Keratinocyte (primary cell): ENCODE measurements at regions not wholly inside any gene's neighbourhood (a gene's known extent, or its start where the extent isn't known, plus 50 kb on each side); places are given as distances from the start of the nearest gene placed in this dataset.
"Not testable (repeated sequence)": the region's sequence is repeated elsewhere in the genome, so short reads cannot be mapped to it uniquely, and the experiment has no call there.

Source experiments
- CTCF ChIP-seq, 3 experiments: IDR thresholded peaks in 1 of 3; conservative IDR thresholded peaks in 1 of 3; optimal IDR thresholded peaks in 1 of 3; 2 replicates in 2 of 3; 3 replicates in 1 of 3; pipeline versions ENCODE3 to v1.5.1; 2011; ENCODE audit warnings: low read length in 3 of 3, mild to moderate bottlenecking in 3 of 3, moderate library complexity in 2 of 3, control low read depth in 1 of 3, inconsistent platforms in 1 of 3; ENCODE audit not compliant: insufficient read depth in 2 of 3; ENCODE audit errors: extremely low read depth in 1 of 3
- EZH2 ChIP-seq: IDR thresholded peaks from one replicate; pipeline ENCODE4 v1.6.1; 2012; ENCODE audit warnings: inconsistent platforms, mild to moderate bottlenecking, low read length, moderate library complexity

DNA sequence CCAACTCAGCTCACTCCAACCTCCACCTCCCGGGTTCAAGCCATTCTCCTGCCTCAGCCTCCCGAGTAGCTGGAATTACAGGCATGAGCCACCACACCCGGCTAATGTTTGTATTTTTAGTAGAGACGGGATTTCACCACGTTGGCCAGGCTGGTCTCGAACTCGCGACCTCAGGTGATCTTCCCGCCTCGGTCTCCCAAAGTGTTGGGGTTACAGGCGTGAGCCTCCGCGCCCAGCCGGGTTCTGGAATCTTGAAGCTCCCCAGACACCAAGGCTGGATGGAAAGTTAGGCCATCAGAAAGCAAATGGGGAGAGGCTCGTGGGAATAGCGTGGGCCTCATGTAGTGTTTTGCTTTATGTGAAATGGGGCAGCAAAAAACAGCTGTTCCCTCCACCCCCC lies 81.0 kb upstream of the PPP2R3B start:
- TF ChIP-seq CTCF (optimal IDR thresholded peaks at IDR 0.05 in 1 of 3, IDR thresholded peaks at IDR 0.05 in 1 of 3, conservative IDR thresholded peaks at IDR 0.05 in 1 of 3; ENCODE audit: extremely low read depth in 1 of 3, insufficient read depth in 2 of 3, low read length in 3 of 3); EZH2: not testable (repeated sequence)
